ENCODE measurements at regions not wholly inside any gene's neighbourhood (a gene's known extent, or its start where the extent isn't known, plus 50 kb on each side); places are given as distances from the start of the nearest gene placed in this dataset.

GRCh38 chr11:70537576-70538571 lies 139.5 kb downstream of the CTTN start:
- no peak for DNase-seq

DNA sequence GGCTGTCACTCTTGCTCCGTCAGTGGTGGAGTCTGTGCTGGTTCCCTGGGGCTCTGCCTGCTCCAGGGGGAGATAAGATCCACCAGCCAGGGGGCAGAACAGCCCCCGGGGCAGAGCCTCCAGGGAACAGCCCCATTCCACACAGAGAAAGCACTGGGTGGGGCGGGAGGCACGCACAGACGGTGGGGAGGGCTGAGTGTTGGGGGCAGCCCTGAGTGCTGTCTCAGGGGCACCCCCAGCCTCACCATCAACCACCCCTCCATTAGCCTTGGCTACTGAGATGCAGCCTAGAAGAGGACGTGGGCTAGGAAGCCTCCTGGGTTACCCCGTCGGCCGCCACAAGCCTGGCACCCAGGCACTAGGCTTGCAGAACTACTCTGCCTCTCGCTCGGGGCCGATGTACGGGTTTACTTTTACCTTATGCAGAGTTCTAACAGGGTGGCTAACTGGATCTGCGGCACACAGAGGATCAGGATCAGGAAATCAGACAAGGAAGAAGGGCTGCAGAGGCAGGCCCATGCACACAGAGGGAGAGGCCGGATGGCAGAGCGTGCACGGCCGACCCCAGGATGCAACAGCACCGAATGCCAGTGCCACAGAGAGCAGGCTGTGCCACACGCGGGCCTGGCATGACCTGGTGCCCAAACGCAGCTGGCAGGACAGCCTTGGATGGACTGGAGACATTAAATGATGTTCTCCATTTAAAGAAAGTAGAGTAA lies 140.5 kb downstream of the CTTN start:
- DNase-seq: no peak

- no peak for DNase-seq
Observed at GRCh38 chr11:70539360-70540095, 141.2 kb downstream of the CTTN start.

GRCh38 chr11:70540196-70540595 lies 141.9 kb downstream of the CTTN start:
- no peak for DNase-seq

GRCh38 chr11:70541176-70541575 lies 142.8 kb downstream of the CTTN start:
- no peak for DNase-seq

- no peak for DNase-seq
Observed at GRCh38 chr11:70541699-70542098, 143.4 kb downstream of the CTTN start.

GRCh38 chr11:70542406-70542805 lies 144.1 kb downstream of the CTTN start:
- DNase-seq: no peak

DNA sequence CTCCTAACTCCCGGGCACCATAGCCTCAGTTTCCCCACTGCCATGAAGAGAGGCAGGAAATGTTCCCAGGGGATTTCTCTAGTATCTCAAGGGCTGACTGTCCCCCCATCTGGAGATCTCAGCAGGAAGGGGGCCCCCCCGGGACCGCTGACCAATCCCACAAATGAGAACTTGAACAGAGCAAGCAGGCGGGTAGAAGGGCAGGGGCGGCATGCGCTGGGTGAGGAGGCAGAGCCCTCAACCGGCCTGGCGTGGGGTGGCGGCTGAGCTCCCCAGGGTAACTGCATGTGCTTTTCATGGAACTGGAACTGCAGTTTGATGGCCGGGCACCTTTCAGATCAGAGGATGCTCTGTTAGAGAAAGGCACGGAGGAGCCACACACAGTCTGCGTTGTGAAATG lies 144.5 kb downstream of the CTTN start:
- no peak for DNase-seq

- DNase-seq: no peak
Observed at GRCh38 chr11:70543611-70544010, 145.3 kb downstream of the CTTN start.

DNA sequence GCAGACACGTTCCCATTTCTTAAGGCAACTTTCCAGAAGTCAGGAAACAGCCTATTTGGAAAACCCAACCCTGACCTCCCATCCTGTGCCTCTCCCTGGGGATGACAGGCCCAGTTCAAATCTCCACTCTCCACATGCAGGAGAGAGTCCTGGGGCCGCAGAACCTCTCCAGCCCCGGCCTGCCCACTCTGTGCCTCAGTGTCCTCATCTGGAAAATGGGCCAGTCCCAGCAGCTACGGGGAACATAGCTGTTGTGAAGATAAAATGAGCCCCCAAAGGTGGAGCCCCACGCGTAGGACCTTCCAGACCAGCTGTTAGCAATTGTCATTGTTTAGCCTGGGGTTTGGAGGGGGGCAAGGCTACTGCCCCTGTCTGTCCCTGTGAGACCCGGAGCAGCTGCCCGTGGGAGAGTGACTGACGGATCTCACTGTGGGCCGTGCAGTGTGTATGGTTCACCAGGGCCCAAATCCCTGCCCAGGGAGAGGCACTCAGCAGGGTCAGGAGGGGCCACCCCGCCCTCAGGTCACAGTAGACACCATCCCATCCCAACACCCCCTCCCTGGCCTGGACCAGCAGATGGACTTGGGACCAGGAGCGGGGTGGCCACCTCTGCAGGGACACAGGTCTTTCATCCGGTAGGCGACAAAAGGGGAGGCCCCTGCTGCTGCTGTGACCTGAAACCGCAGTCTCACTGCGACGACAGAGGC lies 145.9 kb downstream of the CTTN start:
- no peak for DNase-seq

- DNase-seq: no peak
Observed at GRCh38 chr11:70544774-70545609, 146.7 kb downstream of the CTTN start.

- DNase-seq: no peak
Observed at GRCh38 chr11:70545610-70545912, 147.2 kb downstream of the CTTN start.

DNA sequence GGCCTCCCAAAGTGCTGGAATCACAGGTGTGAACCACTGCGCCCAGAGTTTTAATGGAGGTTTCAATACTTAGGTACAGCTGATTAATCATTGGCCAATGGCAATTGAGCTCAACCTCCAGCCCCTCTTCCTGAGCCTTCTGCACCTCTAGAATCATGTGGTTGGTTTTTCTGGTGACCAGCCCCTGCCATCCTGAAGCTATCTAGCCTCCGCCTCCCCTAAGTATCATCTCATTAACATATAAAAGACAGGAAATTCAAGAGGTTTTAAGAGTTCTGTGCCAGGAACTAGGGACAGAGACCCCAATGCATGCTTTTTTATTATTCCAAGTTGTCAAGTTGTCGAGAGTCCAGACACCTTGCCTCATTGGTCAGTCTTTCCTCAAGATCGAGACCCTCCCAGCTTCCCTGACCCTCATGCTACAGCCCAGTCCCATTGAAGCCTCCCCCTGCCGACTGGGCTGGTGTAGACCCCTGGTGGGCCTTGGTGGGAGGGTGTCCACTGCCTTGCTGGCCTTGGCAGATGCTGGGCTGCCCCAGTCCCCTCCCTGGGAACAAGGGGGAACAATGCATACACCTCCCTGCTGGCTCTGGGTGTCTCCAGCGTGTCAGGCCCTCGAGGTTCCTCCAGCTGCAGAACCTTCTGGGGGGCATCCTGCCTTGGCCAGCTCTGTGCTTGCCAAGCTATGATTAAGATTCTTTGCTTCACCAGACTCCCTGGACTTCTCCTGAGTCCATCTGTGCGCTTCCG lies 148.0 kb downstream of the CTTN start:
- DNase-seq: no peak

DNA sequence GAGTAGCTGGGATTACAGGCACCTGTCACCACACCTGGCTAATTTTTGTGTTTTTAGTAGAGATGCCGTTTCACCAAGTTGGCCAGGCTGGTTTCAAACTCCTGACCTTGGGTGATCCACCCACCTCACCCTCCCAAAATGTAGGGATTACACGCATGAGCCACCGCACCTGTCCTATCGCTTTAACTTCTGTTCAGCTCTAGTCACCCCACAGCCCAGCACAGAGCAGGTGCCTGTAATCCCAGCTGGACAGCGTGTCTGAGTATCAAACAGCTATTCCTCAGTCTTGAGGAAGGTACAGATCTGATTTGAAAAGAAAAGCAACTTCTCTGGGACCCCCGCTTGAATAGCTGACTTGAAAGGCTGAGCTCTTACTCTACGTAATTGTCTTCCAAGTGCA lies 149.1 kb downstream of the CTTN start:
- no peak for DNase-seq

GRCh38 chr11:70547821-70548670 lies 149.7 kb downstream of the CTTN start:
- DNase-seq: no peak

GRCh38 chr11:70548976-70549375 lies 150.6 kb downstream of the CTTN start:
- no peak for DNase-seq

GRCh38 chr11:70549386-70549785 lies 151.1 kb downstream of the CTTN start:
- no peak for DNase-seq

DNA sequence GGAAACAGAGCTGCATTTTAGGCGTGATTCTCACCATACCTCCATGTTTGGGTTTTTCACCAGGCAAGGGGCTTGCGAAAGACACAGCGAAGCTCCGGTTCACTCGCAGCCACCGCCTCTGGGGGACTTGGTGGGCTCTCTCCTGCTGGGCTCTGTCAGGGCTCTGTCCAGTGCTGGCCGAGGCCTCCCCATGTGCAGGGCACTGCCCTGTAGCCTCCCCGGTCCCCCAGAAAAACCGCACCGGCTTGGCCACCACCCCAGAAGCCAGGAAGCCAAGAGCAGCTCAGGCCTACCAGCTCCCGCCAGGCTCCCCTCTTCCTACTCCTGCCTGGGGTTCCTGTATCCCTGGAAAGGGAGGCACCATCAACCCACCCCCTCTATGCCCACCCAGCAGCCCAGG lies 151.5 kb downstream of the CTTN start:
- no peak for DNase-seq

DNA sequence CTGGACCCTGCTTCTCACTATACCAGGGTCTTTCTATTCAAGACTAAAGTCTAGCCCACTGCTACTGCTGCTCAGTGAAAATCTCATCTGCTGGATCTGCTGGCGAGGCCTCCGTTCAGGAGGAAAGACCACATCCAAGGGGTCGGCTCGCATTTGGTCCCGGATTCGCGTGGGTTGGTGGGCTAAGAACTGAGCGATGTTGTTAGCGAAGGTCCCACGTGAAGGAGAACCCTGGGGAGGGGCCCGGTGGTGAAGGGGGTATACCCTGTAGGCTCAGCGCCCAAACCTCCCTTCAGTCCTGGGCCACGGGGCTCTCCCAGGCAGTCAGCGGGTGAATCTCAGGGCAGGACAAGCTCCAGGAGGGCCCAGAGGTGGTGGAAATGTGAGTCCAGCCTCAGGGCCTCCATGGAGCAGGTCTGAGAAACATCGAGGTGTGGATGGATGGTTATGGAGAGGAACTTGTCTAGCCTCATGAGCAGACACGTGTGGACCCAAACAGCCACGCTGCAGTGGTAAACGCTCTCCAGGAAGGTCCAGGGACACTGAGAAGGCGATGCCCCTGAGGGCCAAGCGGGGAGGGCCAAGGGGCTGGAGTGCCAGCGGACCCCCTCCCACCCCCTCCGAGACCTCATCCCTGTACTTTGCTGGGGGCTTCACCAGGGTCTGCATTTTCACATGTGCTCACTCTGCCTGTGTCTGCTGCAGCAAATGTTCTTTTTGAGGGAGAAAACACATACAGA lies 152.3 kb downstream of the CTTN start:
- DNase-seq: no peak

Data from activated gamma-delta T cell treated with Interleukin-2 at 50 U/mL for 16 hours (primary cell).